Vagina (tissue), 2 donors: ENCODE measurements at regions not wholly inside any gene's neighbourhood (a gene's known extent, or its start where the extent isn't known, plus 50 kb on each side); places are given as distances from the start of the nearest gene placed in this dataset.

Experiments
- POLR2AphosphoS5 ChIP-seq, 2 donors: sonication (generic); formaldehyde crosslinking; IDR thresholded peaks; one replicate each; pipeline ENCODE4 v1.9.0; 2017; ENCODE audit warnings: antibody characterized with exemption in 2 of 2, mild to moderate bottlenecking in 2 of 2, low read depth in 1 of 2; ENCODE audit not compliant: insufficient read depth in 1 of 2
- TF ChIP-seq, protein P1 (sequence below), 3 experiments: fragments of 450-650 bp in 2 of 3; fragments of 200-600 bp in 1 of 3; sonication (generic) in 1 of 3; IDR thresholded peaks; one replicate each; pipeline ENCODE4 v1.5.1; 2017 to 2019; ENCODE audit warnings: antibody characterized with exemption in 3 of 3, mild to moderate bottlenecking in 2 of 3, moderate library complexity in 2 of 3

DNA sequence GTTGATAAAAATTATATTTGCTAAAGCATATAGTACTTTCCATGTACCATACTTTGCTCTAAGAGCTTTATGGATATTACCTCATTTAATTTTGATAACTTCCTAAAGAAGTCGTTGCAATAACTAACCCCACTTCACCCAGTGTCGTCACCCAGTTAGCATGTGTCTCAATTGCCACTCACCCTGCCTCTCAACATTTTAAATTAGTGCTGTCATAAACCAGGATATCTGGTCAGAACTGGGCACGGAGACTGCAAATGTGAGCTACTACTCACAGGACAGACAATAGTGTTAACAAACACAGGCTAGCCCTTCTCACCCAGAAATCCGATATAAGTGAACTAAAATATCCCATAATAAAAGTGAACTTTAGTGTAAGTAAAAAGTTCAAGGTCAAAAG lies 430.6 kb downstream of the KLF12 start:
- TF ChIP-seq, protein P1, sequence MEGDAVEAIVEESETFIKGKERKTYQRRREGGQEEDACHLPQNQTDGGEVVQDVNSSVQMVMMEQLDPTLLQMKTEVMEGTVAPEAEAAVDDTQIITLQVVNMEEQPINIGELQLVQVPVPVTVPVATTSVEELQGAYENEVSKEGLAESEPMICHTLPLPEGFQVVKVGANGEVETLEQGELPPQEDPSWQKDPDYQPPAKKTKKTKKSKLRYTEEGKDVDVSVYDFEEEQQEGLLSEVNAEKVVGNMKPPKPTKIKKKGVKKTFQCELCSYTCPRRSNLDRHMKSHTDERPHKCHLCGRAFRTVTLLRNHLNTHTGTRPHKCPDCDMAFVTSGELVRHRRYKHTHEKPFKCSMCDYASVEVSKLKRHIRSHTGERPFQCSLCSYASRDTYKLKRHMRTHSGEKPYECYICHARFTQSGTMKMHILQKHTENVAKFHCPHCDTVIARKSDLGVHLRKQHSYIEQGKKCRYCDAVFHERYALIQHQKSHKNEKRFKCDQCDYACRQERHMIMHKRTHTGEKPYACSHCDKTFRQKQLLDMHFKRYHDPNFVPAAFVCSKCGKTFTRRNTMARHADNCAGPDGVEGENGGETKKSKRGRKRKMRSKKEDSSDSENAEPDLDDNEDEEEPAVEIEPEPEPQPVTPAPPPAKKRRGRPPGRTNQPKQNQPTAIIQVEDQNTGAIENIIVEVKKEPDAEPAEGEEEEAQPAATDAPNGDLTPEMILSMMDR (IDR thresholded peaks at IDR 0.05): no peak
- no peak for TF ChIP-seq POLR2AphosphoS5 (IDR thresholded peaks at IDR 0.05; ENCODE audit: insufficient read depth in 1 of 2, low read depth in 1 of 2)
